OCI-LY7 (cell line): ENCODE measurements at regions not wholly inside any gene's neighbourhood (a gene's known extent, or its start where the extent isn't known, plus 50 kb on each side); places are given as distances from the start of the nearest gene placed in this dataset.

Experiments used
- BruUV-seq: library from RNA; stranded (reverse); fragments of 400-500 nt; replicated peaks from 2 replicates; lab custom pipeline; 2021; lab: Mats Ljungman, UMichigan
- CTCF ChIA-PET: fragments of 300-600 bp; sonication (Branson Sonifier 250); formaldehyde crosslinking; loops from one replicate; lab custom pipeline; 2022; ENCODE audit warnings: antibody characterized with exemption; ENCODE audit not compliant: unreplicated experiment; lab: Charles Lee
- POLR2A ChIA-PET: fragments of 300-600 bp; sonication (Branson Sonifier 250); formaldehyde crosslinking; loops from one replicate; lab custom pipeline; 2022; ENCODE audit warnings: antibody characterized with exemption; lab: Charles Lee
- DNase-seq: peaks from one replicate; pipeline ENCODE4 v3.0.0-alpha.2; 2015; ENCODE audit warnings: low spot score
- H2AFZ ChIP-seq: fragments of 200-600 bp; sonication (generic), shearing (Covaris generic); 2 replicates; pipeline ENCODE4 v1.6.1; 2014; ENCODE audit warnings: mild to moderate bottlenecking, antibody characterized with exemption, low read length, moderate library complexity
- H3K27ac ChIP-seq: fragments of 200-600 bp; sonication (generic); 2 replicates; pipeline ENCODE4 v1.5.1; 2014; ENCODE audit warnings: mixed run types, low read depth, mild to moderate bottlenecking, moderate library complexity, low read length, inconsistent platforms; ENCODE audit not compliant: poor library complexity, severe bottlenecking
- H3K36me3 ChIP-seq: fragments of 200-600 bp; sonication (generic); 2 replicates; pipeline ENCODE4 v1.6.1; 2014; ENCODE audit warnings: mild to moderate bottlenecking, antibody characterized with exemption, low read length, moderate library complexity, mixed read lengths; ENCODE audit not compliant: insufficient read depth
- H3K4me1 ChIP-seq: fragments of 200-600 bp; sonication (generic); 2 replicates; pipeline ENCODE4 v1.5.1; 2014; ENCODE audit warnings: mild to moderate bottlenecking, low read length; ENCODE audit not compliant: insufficient read depth, poor library complexity, severe bottlenecking
- H3K4me2 ChIP-seq: fragments of 200-600 bp; sonication (generic); 2 replicates; pipeline ENCODE4 v1.6.1; 2014; ENCODE audit warnings: mild to moderate bottlenecking, low read length
- H3K4me3 ChIP-seq: fragments of 200-600 bp; sonication (generic); 2 replicates; pipeline ENCODE4 v1.5.1; 2014; ENCODE audit warnings: mild to moderate bottlenecking, low read depth, low read length; ENCODE audit not compliant: poor library complexity, severe bottlenecking
- H3K79me2 ChIP-seq: fragments of 200-600 bp; sonication (generic); 2 replicates; pipeline ENCODE4 v1.6.1; 2016; ENCODE audit warnings: low read depth, mild to moderate bottlenecking, low read length, moderate library complexity, mixed read lengths; ENCODE audit not compliant: insufficient read depth
- H3K9me2 ChIP-seq: fragments of 200-600 bp; sonication (generic); 2 replicates; pipeline ENCODE4 v1.6.1; 2016; ENCODE audit warnings: mild to moderate bottlenecking, low read length, mixed read lengths; ENCODE audit not compliant: insufficient read depth
- H3K9me3 ChIP-seq: fragments of 200-600 bp; sonication (generic); 2 replicates; pipeline ENCODE4 v1.6.1; 2014; ENCODE audit warnings: mild to moderate bottlenecking, mixed run types, low read length, mixed read lengths
- H4K20me1 ChIP-seq: fragments of 200-600 bp; sonication (generic); 2 replicates; pipeline ENCODE4 v1.6.1; 2014; ENCODE audit warnings: mild to moderate bottlenecking, antibody characterized with exemption, low read length, moderate library complexity, mixed read lengths; ENCODE audit not compliant: insufficient read depth
- CTCF ChIP-seq: fragments of 200-600 bp; sonication (generic); conservative IDR thresholded peaks from 2 replicates; pipeline ENCODE4 v1.5.1; 2014; ENCODE audit warnings: mild to moderate bottlenecking, antibody characterized with exemption, low read length, moderate library complexity, mixed read lengths
- EZH2phosphoT487 ChIP-seq: fragments of 200-600 bp; sonication (generic); IDR thresholded peaks from 2 replicates; pipeline ENCODE4 v1.6.1; 2018; ENCODE audit warnings: low read depth, borderline replicate concordance, mild to moderate bottlenecking, mixed run types, antibody characterized with exemption, low read length, moderate library complexity, mixed read lengths
- intact Hi-C: fragments of 100-400 bp; cut with micrococcal nuclease; formaldehyde crosslinking; loops from one replicate; pipeline ENCODE4 v1.10.0; 2022; ENCODE audit not compliant: unreplicated experiment

- Histone ChIP-seq H3K36me3 (no peaks in the 10 kb centered on the region), H3K4me2 (no peak overlapping the region), H3K4me3 (no peak overlapping the region), H3K9me3 (no peaks in the 10 kb centered on the region), H3K9me2 (no peaks in the 10 kb centered on the region), H3K4me1 (no peaks in the 10 kb centered on the region), H3K79me2 (no peaks in the 10 kb centered on the region), H2AFZ (no peak overlapping the region), H4K20me1 (no peaks in the 10 kb centered on the region), H3K27ac (no peak overlapping the region)
- ChIA-PET CTCF (no interaction called here), POLR2A (no interaction called here)
- DNase-seq, result no peak
- intact Hi-C loops, result no loop called here
- TF ChIP-seq EZH2phosphoT487 (no peak), CTCF (no peak)
- no TSS peak for BruUV-seq
These were observed 138.4 kb downstream of the ADSS2 start for GRCh38 chr1:244313346-244313745.

- no peak for DNase-seq
- ChIA-PET CTCF (no interaction called here), POLR2A (no interaction called here)
- no TSS peak for BruUV-seq
- Histone ChIP-seq H3K36me3 (no peaks in the 10 kb centered on the region), H3K9me3 (no peaks in the 10 kb centered on the region), H3K4me1 (peaks cover 5% of the 10 kb centered on the region), H3K9me2 (no peaks in the 10 kb centered on the region), H2AFZ (no peak overlapping the region), H3K4me3 (no peak overlapping the region), H3K27ac (no peak overlapping the region), H3K79me2 (no peaks in the 10 kb centered on the region), H4K20me1 (no peaks in the 10 kb centered on the region), H3K4me2 (no peak overlapping the region)
- intact Hi-C loops, result no loop called here
- TF ChIP-seq EZH2phosphoT487 (no peak), CTCF (no peak)
These were observed 136.7 kb downstream of the ADSS2 start for GRCh38 chr1:244314921-244315559.

GRCh38 chr1:244315996-244316395 is 135.7 kb downstream of the ADSS2 start:
- ChIA-PET POLR2A (no interaction called here), CTCF (no interaction called here)
- Histone ChIP-seq H3K27ac (no peak overlapping the region), H3K9me3 (no peaks in the 10 kb centered on the region), H3K36me3 (no peaks in the 10 kb centered on the region), H3K4me2 (no peak overlapping the region), H2AFZ (no peak overlapping the region), H4K20me1 (no peaks in the 10 kb centered on the region), H3K79me2 (no peaks in the 10 kb centered on the region), H3K4me1 (peaks cover 5% of the 10 kb centered on the region), H3K4me3 (no peak overlapping the region), H3K9me2 (no peaks in the 10 kb centered on the region)
- TF ChIP-seq EZH2phosphoT487, result no peak
- no peak for DNase-seq
- intact Hi-C loops, result no loop called here
- BruUV-seq, result no TSS peak
